ENCODE measurements at regions not wholly inside any gene's neighbourhood (a gene's known extent, or its start where the extent isn't known, plus 50 kb on each side); places are given as distances from the start of the nearest gene placed in this dataset.

DNA sequence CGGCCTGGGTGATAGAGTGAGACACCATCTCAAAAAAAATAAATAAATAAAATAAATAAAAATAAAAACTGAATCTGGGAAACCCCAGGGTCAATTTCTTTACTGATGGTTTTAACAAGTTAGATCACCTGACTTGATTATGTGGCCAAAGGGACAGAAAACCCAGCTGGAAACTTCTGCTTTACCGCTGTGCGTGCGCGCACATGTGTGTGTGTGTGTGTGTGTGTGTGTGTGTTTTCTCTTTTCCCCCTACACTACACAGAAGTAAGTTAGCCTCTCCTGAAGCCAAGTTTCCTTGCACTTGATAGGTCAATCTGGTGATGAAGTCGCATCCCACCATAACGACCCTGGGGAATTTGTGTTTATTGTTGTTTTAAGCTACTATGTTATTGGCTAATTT is 105.3 kb upstream of the AMN1 start:
- no peak overlapping the region for H2AFZ ChIP-seq (ENCODE audit: low read length)
- no peak for DNase-seq
- H3F3A ChIP-seq (ENCODE audit: low read length, unreplicated experiment): no peaks in the 10 kb centered on the region
- H3K9me2 ChIP-seq (replicated peaks; ENCODE audit: low read length): no peaks in the 10 kb centered on the region
- POLR2A ChIA-PET (ENCODE audit: unreplicated experiment): no interaction called here
- no peak overlapping the region for H3K4me2 ChIP-seq (ENCODE audit: low read length)
- intact Hi-C loops (cut with micrococcal nuclease): no loop called here
- ATAC-seq: no peak
- no peak overlapping the region for H3K9ac ChIP-seq (ENCODE audit: low read length)
- H3K4me3 ChIP-seq (ENCODE audit: low read length): no peak overlapping the region
- H3K4me1 ChIP-seq (ENCODE audit: insufficient read depth, low read length): no peaks in the 10 kb centered on the region
- TF ChIP-seq EZH2phosphoT487 (IDR thresholded peaks at IDR 0.05; ENCODE audit: borderline replicate concordance, low read length): no peak
- TF ChIP-seq EZH2 (IDR thresholded peaks at IDR 0.05; ENCODE audit: low read length, unreplicated experiment): no peak
- TF ChIP-seq, protein P1, sequence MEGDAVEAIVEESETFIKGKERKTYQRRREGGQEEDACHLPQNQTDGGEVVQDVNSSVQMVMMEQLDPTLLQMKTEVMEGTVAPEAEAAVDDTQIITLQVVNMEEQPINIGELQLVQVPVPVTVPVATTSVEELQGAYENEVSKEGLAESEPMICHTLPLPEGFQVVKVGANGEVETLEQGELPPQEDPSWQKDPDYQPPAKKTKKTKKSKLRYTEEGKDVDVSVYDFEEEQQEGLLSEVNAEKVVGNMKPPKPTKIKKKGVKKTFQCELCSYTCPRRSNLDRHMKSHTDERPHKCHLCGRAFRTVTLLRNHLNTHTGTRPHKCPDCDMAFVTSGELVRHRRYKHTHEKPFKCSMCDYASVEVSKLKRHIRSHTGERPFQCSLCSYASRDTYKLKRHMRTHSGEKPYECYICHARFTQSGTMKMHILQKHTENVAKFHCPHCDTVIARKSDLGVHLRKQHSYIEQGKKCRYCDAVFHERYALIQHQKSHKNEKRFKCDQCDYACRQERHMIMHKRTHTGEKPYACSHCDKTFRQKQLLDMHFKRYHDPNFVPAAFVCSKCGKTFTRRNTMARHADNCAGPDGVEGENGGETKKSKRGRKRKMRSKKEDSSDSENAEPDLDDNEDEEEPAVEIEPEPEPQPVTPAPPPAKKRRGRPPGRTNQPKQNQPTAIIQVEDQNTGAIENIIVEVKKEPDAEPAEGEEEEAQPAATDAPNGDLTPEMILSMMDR (conservative IDR thresholded peaks at IDR 0.05; ENCODE audit: low read depth, low read length): no peak
- BruUV-seq (replicated peaks): no TSS peak
- no peaks in the 10 kb centered on the region for H3K79me2 ChIP-seq (ENCODE audit: low read length)
- CTCF ChIA-PET: no interaction called here
- H3K27ac ChIP-seq (ENCODE audit: low read length): no peak overlapping the region
- no peaks in the 10 kb centered on the region for H4K20me1 ChIP-seq (ENCODE audit: low read length)
- H3K27me3 ChIP-seq (ENCODE audit: low read length): no peaks in the 10 kb centered on the region
- no peaks in the 10 kb centered on the region for H3K36me3 ChIP-seq (ENCODE audit: low read depth, low read length)
- no peaks in the 10 kb centered on the region for H3K9me3 ChIP-seq (ENCODE audit: low read length)

DNA sequence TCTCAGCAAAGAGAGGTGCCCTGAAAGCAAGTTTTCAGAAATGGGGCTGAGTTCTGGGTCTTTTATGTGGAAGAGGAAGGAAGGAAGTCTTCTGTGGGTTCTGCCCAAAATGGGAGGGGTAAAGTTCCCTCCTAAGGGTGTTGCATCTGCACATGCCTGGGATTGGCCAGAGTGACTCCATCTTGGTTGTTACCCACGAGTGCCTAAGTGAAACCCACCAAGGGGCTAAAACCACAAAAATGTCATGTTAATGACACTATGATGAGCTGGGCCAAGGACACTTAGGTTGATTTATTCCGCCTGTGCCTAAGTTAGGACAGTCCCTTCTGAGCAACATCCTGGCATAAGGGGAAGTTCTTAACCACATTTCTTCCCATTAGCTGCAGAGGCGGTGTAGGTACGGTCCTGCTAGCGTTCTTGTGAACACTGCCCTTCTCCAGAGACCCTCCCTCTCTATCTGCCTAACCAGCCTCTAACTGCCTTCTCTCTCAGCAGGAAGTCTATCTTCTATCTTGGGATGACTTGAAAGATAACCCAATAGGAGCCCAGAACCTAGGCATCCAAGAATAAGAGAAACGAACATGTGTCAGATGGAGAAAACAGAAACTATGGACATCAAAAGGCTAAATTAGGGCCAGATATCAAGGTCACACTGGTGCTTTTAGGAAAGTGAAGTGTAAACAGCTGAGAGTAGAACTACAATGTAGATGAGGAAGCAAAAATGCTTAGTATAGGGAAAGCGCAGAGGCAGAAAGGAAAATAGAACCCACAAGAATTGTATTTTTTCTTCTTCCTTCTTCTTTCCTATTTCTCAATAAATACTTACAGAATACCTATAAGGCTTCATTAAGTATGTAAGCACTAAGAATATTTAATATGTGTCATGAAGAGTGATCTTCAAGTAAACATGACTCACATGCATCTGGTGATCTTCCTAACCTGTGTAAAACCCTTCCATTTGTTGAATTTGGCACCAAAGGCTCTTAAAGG is 104.2 kb upstream of the AMN1 start:
- H3K9ac ChIP-seq (ENCODE audit: low read length): no peak overlapping the region
- no peak overlapping the region for H3K27ac ChIP-seq (ENCODE audit: low read length)
- no TSS peak for BruUV-seq (replicated peaks)
- DNase-seq (peak; percentile 35), ATAC-seq (peak; percentile 53; the same call in 1 of the 2 replicates)
- no peaks in the 10 kb centered on the region for H4K20me1 ChIP-seq (ENCODE audit: low read length)
- H3K4me2 ChIP-seq (ENCODE audit: low read length): no peak overlapping the region
- CTCF ChIA-PET: no interaction called here
- no peaks in the 10 kb centered on the region for H3F3A ChIP-seq (ENCODE audit: low read length, unreplicated experiment)
- no peaks in the 10 kb centered on the region for H3K4me1 ChIP-seq (ENCODE audit: insufficient read depth, low read length)
- H3K27me3 ChIP-seq (ENCODE audit: low read length): no peaks in the 10 kb centered on the region
- H3K9me3 ChIP-seq (ENCODE audit: low read length): no peaks in the 10 kb centered on the region
- no peaks in the 10 kb centered on the region for H3K79me2 ChIP-seq (ENCODE audit: low read length)
- POLR2A ChIA-PET (ENCODE audit: unreplicated experiment): no interaction called here
- H3K9me2 ChIP-seq (replicated peaks; ENCODE audit: low read length): no peaks in the 10 kb centered on the region
- no peaks in the 10 kb centered on the region for H3K36me3 ChIP-seq (ENCODE audit: low read depth, low read length)
- TF ChIP-seq, protein P1 (conservative IDR thresholded peaks at IDR 0.05; ENCODE audit: low read depth, low read length): no peak
- TF ChIP-seq EZH2phosphoT487 (IDR thresholded peaks at IDR 0.05; ENCODE audit: borderline replicate concordance, low read length) (no peak), EZH2 (IDR thresholded peaks at IDR 0.05; ENCODE audit: low read length, unreplicated experiment) (no peak)
- H3K4me3 ChIP-seq (ENCODE audit: low read length): no peak overlapping the region
- no peak overlapping the region for H2AFZ ChIP-seq (ENCODE audit: low read length)
- intact Hi-C loops (cut with micrococcal nuclease): no loop called here

DNA sequence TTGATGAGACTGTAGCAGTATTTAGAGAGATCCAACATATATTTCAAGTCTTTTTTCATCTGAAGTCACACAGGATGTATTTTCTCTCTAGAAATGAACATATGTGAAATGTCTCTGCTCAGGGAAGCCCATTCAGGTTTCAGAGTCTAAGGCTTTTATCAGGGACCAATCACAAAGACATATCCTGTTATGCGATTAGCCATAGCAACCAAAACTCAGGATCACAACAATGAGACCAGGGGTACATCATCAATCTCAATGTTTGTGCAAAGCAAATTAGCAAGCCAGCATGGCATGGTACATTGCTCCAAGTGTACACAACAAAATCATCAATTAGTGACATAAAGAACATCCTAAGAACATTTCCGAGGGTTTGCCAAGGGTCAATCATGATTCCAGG is 99.2 kb upstream of the AMN1 start:
- no peak for TF ChIP-seq EZH2 (IDR thresholded peaks at IDR 0.05; ENCODE audit: low read length, unreplicated experiment)
- TF ChIP-seq EZH2phosphoT487 (IDR thresholded peaks at IDR 0.05; ENCODE audit: borderline replicate concordance, low read length): no peak
- TF ChIP-seq, protein P1 (conservative IDR thresholded peaks at IDR 0.05; ENCODE audit: low read depth, low read length): no peak
- H3K4me3 ChIP-seq (ENCODE audit: low read length): no peak overlapping the region
- no peaks in the 10 kb centered on the region for H3K9me2 ChIP-seq (replicated peaks; ENCODE audit: low read length)
- H3K9me3 ChIP-seq (ENCODE audit: low read length): no peaks in the 10 kb centered on the region
- CTCF ChIA-PET: no interaction called here
- H3F3A ChIP-seq (ENCODE audit: low read length, unreplicated experiment): no peaks in the 10 kb centered on the region
- POLR2A ChIA-PET (ENCODE audit: unreplicated experiment): no interaction called here
- no peaks in the 10 kb centered on the region for H3K27me3 ChIP-seq (ENCODE audit: low read length)
- H4K20me1 ChIP-seq (ENCODE audit: low read length): no peaks in the 10 kb centered on the region
- H3K4me1 ChIP-seq (ENCODE audit: insufficient read depth, low read length): no peaks in the 10 kb centered on the region
- no peak overlapping the region for H3K9ac ChIP-seq (ENCODE audit: low read length)
- intact Hi-C loops (cut with micrococcal nuclease): no loop called here
- DNase-seq (no peak), ATAC-seq (no peak)
- H3K4me2 ChIP-seq (ENCODE audit: low read length): no peak overlapping the region
- BruUV-seq (replicated peaks): no TSS peak
- H3K36me3 ChIP-seq (ENCODE audit: low read depth, low read length): no peaks in the 10 kb centered on the region
- H3K27ac ChIP-seq (ENCODE audit: low read length): no peak overlapping the region
- no peak overlapping the region for H2AFZ ChIP-seq (ENCODE audit: low read length)
- H3K79me2 ChIP-seq (ENCODE audit: low read length): no peaks in the 10 kb centered on the region

All from PC-3 (cell line).